Activated naive CD8-positive, alpha-beta T cell treated with anti-CD3 and anti-CD28 coated beads for 36 hours (primary cell): ENCODE measurements at regions not wholly inside any gene's neighbourhood (a gene's known extent, or its start where the extent isn't known, plus 50 kb on each side); places are given as distances from the start of the nearest gene placed in this dataset.
"Not testable (repeated sequence)": the region's sequence is repeated elsewhere in the genome, so short reads cannot be mapped to it uniquely, and the experiment has no call there.

Experiments
- DNase-seq: peaks from one replicate; pipeline ENCODE4 v3.0.0; 2021
- H3K27ac Mint-ChIP-seq: one replicate; pipeline ENCODE4 v1.8.0; 2022; ENCODE audit warnings: mild to moderate bottlenecking, moderate library complexity, mixed read lengths
- H3K27me3 Mint-ChIP-seq: one replicate; pipeline ENCODE4 v1.8.0; 2022; ENCODE audit warnings: mild to moderate bottlenecking, mixed read lengths
- H3K36me3 Mint-ChIP-seq: one replicate; pipeline ENCODE4 v1.8.0; 2021; ENCODE audit warnings: mild to moderate bottlenecking, mixed read lengths
- H3K4me1 Mint-ChIP-seq: one replicate; pipeline ENCODE4 v1.8.0; 2021; ENCODE audit warnings: mixed read lengths
- H3K4me3 Mint-ChIP-seq: one replicate; pipeline ENCODE4 v1.8.0; 2022; ENCODE audit warnings: mild to moderate bottlenecking, moderate library complexity, mixed read lengths
- H3K9me3 Mint-ChIP-seq: one replicate; pipeline ENCODE4 v1.8.0; 2022; ENCODE audit warnings: mixed read lengths

DNA sequence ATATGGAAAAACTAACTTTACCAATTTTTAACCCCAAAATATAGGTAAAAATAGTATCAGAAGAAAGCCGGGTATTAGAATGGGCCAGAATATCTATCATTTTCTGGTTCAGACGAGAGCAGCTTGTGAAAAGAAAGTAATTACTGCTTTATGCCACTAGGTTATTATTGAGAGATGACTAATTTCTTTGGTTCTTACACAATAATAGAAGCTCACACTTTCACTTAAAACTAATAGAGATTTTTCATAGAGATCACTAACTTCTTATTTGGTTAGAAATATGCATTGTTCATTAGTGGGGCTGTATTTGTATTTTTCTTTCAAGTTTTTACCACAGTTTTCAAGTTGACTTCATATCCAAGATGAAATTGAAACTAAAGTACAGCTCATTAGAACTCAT is 1241.2 kb upstream of the FLRT2 start:
- Mint-ChIP-seq H3K9me3 (peaks cover 8% of the 10 kb centered on the region), H3K4me3 (no peak overlapping the region), H3K27me3 (no peaks in the 10 kb centered on the region), H3K27ac (no peak overlapping the region), H3K4me1 (no peaks in the 10 kb centered on the region), H3K36me3 (no peaks in the 10 kb centered on the region)
- DNase-seq = no peak

DNA sequence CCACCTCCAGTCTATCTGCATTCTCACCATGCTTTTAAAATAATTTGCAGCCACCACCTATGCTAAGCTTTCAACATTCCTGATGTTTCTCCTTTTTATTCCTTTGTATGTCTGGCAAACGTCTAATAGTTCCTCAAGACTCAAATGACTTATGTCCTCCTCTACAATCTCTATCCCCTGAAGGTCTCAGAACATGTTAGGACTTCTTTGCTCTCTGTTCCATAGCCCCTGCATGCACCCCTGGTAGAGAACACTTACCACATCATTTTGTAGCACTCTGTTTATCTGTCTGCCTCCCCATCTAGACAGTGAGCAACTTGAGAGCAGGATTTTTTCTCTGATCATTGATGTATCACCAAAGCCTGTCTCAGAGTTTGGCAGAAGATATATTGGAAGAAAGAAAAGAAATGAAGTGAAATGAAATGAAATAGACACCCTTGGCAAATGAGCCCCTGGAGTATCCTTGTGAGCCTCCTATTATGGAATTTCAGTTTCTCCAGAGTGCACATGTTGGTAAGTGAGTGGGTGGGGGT is 1231.2 kb upstream of the FLRT2 start:
- no peak for DNase-seq

DNA sequence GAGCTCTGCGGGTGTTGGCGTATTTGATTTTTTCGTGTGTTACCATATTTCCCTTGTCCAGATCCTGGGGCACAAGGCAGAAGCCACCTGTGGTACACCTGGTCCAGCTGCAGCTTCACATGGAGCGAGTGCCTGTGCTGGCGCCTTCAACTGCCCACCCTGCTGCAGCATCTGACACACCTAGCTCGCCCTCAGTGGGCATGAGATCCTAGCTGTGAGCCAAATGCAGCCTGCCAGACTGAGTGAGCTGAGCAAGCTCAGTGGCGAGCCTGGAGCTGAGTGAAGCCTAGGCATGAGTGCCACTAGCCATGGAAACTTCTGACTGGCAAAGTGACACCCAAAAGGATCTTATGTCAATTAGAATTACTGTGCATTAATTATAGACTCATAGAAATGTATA is 1226.8 kb upstream of the FLRT2 start:
- H3K4me1 Mint-ChIP-seq = no peaks in the 10 kb centered on the region
- H3K27ac Mint-ChIP-seq = no peak overlapping the region
- H3K27me3 Mint-ChIP-seq = no peaks in the 10 kb centered on the region

More for the DNA sequence above, 1231.2 kb upstream of the FLRT2 start:
- no peaks in the 10 kb centered on the region for H3K27me3 Mint-ChIP-seq
- no peak overlapping the region for H3K4me3 Mint-ChIP-seq
- no peaks in the 10 kb centered on the region for H3K9me3 Mint-ChIP-seq
- no peaks in the 10 kb centered on the region for H3K36me3 Mint-ChIP-seq
- no peak overlapping the region for H3K27ac Mint-ChIP-seq
- no peaks in the 10 kb centered on the region for H3K4me1 Mint-ChIP-seq

DNA sequence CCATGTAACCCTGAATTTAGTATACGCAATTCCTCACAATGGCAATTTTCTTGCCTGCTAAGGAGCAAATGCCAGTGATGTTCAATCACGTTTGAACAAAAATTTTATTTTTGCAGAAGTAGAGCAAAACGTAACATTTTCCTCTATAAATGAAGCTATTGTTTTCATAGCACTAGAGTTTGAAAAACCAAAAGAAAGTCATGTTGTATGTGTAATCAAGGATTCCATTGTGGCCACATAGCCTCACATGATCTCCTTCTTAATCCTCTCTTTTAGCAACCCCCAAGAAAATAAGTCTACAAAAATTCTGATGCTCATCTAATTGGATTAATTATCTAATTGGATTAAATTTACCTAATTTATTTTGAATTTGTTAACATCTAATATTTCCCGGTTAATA is 1217.4 kb upstream of the FLRT2 start:
- no peaks in the 10 kb centered on the region for H3K4me1 Mint-ChIP-seq
- H3K27ac Mint-ChIP-seq = no peak overlapping the region
- no peaks in the 10 kb centered on the region for H3K27me3 Mint-ChIP-seq
- no peak overlapping the region for H3K4me3 Mint-ChIP-seq
- DNase-seq = no peak
- peaks cover 8% of the 10 kb centered on the region for H3K9me3 Mint-ChIP-seq
- no peaks in the 10 kb centered on the region for H3K36me3 Mint-ChIP-seq

More for the DNA sequence above, 1226.8 kb upstream of the FLRT2 start:
- Mint-ChIP-seq H3K4me3 (no peak overlapping the region), H3K9me3 (peaks cover 6% of the 10 kb centered on the region), H3K36me3 (no peaks in the 10 kb centered on the region)
- DNase-seq = no peak

DNA sequence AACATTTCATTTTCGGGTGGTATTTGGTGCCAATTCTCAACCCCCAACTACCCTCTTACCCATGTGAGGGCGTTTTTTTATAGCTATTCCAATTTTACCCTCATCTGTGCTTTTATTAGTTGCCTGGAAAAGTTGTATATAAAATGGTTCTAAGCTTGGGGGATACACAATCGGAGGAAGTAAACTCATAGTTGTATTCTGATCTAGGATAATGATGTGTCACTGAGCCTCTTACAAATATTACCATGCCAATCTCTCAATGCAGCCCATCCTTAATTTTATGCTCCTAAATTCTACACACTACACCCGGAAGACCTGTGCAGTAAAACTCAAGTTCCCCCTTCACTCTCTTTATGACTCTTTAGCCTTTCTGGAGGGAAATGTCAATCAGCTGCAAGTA is 1206.5 kb upstream of the FLRT2 start:
- H3K4me1 Mint-ChIP-seq = no peaks in the 10 kb centered on the region
- H3K27me3 Mint-ChIP-seq = no peaks in the 10 kb centered on the region
- H3K36me3 Mint-ChIP-seq = no peaks in the 10 kb centered on the region
- no peak for DNase-seq
- H3K27ac Mint-ChIP-seq = no peak overlapping the region
- H3K9me3 Mint-ChIP-seq = peaks cover 12% of the 10 kb centered on the region
- H3K4me3 Mint-ChIP-seq = no peak overlapping the region

DNA sequence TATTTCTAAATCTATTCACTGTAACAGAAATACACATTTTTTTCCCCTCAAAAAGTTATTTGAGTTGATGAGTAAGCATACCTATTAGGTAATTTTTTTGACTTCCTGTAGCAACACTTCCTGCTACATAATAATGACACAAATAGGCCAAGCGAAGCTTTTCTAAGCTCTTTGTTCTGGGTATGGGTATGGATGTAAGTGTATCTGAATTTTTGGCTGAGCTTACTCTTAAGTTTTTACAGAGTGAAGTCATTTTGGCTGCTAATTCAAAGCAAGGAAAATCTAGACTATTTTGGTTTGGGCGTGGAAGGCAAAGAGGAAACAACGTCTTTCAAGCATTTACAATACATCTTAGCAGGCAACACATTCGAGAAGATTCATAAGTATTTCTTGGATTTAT is 1206.0 kb upstream of the FLRT2 start:
- no peaks in the 10 kb centered on the region for H3K27me3 Mint-ChIP-seq
- DNase-seq = no peak
- H3K36me3 Mint-ChIP-seq = no peaks in the 10 kb centered on the region
- H3K4me3 Mint-ChIP-seq = no peak overlapping the region
- peaks cover 13% of the 10 kb centered on the region for H3K9me3 Mint-ChIP-seq
- no peaks in the 10 kb centered on the region for H3K4me1 Mint-ChIP-seq
- H3K27ac Mint-ChIP-seq = no peak overlapping the region

DNA sequence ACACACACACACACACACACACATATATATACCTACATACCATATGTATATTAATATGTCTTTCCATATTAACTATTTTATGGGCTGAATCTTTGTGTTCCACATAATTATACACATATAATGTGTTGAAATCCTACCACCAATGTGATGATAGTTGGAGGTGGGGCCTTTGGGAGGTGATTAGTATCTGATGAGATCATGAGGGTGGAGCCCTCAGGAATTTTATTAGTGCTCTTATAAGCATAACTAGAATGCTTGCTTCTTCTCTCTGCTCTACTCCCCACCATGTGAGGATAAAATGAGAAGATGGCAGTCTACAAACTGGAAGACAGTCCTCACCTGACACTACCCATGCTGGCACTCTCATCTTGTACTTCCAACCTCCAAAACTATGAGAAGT is 1193.5 kb upstream of the FLRT2 start:
- no peak overlapping the region for H3K4me3 Mint-ChIP-seq
- H3K36me3 Mint-ChIP-seq = no peaks in the 10 kb centered on the region
- no peak for DNase-seq
- no peak overlapping the region for H3K27ac Mint-ChIP-seq
- no peaks in the 10 kb centered on the region for H3K27me3 Mint-ChIP-seq
- peaks cover 3% of the 10 kb centered on the region for H3K9me3 Mint-ChIP-seq
- no peaks in the 10 kb centered on the region for H3K4me1 Mint-ChIP-seq

DNA sequence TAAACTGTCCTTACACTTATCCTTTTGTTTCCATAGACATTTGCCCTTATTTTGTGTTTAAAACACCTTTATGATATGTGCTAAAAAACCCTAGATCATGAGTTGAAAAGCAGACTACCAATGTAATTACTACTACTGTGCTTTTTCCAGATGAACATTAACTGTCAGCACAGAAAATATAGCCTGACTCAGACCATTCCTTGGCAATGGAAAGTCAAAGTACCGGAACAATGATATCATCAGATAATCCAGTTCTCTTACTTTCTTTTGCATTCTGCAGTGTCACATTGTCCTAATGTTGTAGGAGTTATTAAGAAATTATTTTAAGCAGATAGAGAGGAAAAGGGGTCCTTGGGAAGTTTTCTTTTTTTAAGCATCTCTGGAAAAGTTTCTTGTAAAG is 1189.0 kb upstream of the FLRT2 start:
- Mint-ChIP-seq H3K9me3 (peaks cover 8% of the 10 kb centered on the region), H3K27me3 (no peaks in the 10 kb centered on the region), H3K36me3 (no peaks in the 10 kb centered on the region), H3K4me3 (no peak overlapping the region), H3K27ac (no peak overlapping the region), H3K4me1 (no peaks in the 10 kb centered on the region)
- DNase-seq = no peak

DNA sequence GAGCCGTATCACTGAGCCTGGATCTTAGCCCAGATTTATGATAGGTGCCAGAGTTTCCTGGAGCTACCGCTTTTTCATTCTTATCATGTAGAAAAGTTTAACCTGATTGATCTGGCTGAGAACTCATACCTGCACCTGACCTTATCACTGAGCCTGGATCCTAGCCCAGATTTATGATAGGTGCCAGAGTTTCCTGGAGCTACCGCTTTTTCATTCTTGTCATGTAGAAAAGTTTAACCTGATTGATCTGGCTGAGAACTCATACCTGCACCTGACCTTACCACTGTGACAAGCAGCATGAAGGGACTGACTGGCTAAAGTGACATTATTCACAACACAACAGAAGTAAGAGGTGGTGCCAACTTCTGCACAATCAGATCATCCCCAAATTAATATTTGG is 1188.1 kb upstream of the FLRT2 start:
- not testable (repeated sequence) for H3K4me3 Mint-ChIP-seq

DNA sequence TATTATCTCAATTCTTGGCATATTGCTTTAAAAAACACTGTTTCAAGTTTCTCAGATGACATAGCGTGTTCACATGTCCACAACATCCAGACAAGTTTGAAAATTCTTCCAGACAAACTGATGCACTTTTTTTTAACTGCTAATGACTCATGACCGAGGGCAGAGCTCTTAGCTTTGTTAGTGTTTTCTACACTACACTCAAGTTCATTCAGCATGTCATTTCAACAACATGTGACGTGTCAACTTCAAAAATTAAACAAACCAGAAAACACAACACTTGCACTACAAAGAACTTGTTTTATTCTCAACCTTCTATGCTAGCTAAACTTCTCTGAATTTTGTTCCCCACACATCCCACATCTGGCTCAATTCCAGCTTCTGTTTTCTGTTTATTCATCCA is 1186.3 kb upstream of the FLRT2 start:
- Mint-ChIP-seq H3K4me1 (no peaks in the 10 kb centered on the region), H3K9me3 (peaks cover 6% of the 10 kb centered on the region), H3K36me3 (no peaks in the 10 kb centered on the region), H3K27me3 (no peaks in the 10 kb centered on the region), H3K27ac (no peak overlapping the region), H3K4me3 (no peak overlapping the region)
- no peak for DNase-seq

More for the DNA sequence above, 1188.1 kb upstream of the FLRT2 start:
- DNase-seq, H3K4me1 Mint-ChIP-seq, H3K36me3 Mint-ChIP-seq, H3K9me3 Mint-ChIP-seq, H3K27ac Mint-ChIP-seq, H3K27me3 Mint-ChIP-seq: not testable (repeated sequence)

DNA sequence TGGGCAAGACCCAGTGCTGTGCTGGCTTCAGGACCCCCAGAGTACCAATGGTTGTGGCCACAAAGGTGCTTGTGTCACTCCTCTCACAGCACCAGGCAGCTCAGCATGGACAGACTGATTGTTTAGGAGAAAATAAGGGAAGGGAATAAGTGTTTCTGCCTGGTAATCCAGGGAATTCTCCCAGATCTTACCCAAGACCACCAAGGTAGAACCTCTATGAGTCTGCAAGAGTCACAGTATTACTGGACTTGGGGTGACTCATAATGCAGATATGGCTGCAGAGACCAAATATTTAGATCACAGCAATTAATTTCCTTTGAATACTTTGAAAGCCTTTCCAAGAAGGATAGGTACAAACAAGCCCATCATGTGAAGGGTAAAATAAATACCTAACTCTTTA is 1178.3 kb upstream of the FLRT2 start:
- Mint-ChIP-seq H3K9me3 (peaks cover 15% of the 10 kb centered on the region), H3K4me1 (no peaks in the 10 kb centered on the region), H3K27me3 (no peaks in the 10 kb centered on the region), H3K4me3 (no peak overlapping the region), H3K27ac (no peak overlapping the region), H3K36me3 (no peaks in the 10 kb centered on the region)
- DNase-seq = no peak

DNA sequence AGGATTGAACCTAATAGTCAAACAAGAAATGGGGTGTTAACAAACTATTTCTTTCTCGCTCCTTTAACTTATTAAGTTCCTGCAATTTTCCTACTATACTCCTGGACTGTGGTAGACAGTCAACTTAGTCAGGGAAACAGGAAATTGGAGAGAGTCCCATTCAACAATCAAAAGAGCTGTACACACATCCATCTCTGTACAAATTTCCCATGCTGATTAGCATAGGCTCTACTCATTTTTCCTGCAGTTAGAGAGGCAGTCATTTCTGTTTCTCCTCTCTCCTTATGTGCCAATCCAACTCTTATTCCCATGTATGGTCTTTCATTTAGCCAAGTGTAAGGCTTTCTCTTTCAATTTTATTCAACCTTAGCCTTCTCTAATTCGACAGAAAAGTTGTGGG is 1168.5 kb upstream of the FLRT2 start:
- H3K9me3 Mint-ChIP-seq = peaks cover 9% of the 10 kb centered on the region
- no peaks in the 10 kb centered on the region for H3K36me3 Mint-ChIP-seq
- H3K4me3 Mint-ChIP-seq = no peak overlapping the region
- H3K27ac Mint-ChIP-seq = no peak overlapping the region
- H3K4me1 Mint-ChIP-seq = no peaks in the 10 kb centered on the region
- H3K27me3 Mint-ChIP-seq = no peaks in the 10 kb centered on the region
- DNase-seq = no peak

DNA sequence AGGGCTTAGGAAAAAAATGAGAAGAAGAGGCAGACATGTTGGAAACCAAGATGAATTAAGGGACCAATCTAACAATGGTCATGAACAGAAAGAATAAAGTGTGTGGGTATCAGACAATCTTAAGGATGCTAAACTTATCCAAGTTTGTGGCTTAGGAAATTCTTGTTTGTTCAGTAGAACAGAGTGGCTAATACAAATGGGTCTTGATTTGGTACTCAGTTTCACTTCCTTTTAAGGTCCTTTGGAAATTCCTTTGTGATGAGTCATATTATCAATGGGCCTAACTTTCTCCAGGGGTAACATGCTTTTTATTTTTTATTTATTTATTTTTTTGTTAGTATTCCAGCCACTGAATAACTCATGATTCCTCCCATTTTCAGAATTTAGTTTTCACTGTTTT is 1154.7 kb upstream of the FLRT2 start:
- Mint-ChIP-seq H3K9me3 (peaks cover 11% of the 10 kb centered on the region), H3K27me3 (no peaks in the 10 kb centered on the region), H3K4me1 (no peaks in the 10 kb centered on the region), H3K27ac (no peak overlapping the region), H3K4me3 (no peak overlapping the region), H3K36me3 (no peaks in the 10 kb centered on the region)
- no peak for DNase-seq

DNA sequence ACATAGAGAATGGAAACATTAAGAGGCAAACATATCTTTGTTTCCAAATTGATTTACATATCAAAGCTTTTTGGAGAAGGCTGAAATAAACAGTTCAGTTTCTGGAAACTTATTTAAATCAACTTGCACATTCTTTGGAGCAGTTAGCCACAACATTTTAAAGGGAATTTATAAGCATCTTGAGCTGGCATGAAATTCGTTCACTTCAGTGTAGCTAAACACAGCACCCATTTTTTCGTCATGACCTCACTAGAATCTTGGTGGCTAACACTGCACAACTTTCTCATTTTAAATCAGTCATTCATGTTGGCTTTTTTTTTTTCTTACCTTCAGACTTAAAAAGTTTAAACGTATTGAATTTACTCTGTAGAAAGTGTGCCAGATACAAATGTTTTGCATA is 1139.9 kb upstream of the FLRT2 start:
- H3K27ac Mint-ChIP-seq = no peak overlapping the region
- no peaks in the 10 kb centered on the region for H3K27me3 Mint-ChIP-seq
- peaks cover 11% of the 10 kb centered on the region for H3K9me3 Mint-ChIP-seq
- no peaks in the 10 kb centered on the region for H3K36me3 Mint-ChIP-seq
- no peak for DNase-seq
- no peak overlapping the region for H3K4me3 Mint-ChIP-seq
- no peaks in the 10 kb centered on the region for H3K4me1 Mint-ChIP-seq

DNA sequence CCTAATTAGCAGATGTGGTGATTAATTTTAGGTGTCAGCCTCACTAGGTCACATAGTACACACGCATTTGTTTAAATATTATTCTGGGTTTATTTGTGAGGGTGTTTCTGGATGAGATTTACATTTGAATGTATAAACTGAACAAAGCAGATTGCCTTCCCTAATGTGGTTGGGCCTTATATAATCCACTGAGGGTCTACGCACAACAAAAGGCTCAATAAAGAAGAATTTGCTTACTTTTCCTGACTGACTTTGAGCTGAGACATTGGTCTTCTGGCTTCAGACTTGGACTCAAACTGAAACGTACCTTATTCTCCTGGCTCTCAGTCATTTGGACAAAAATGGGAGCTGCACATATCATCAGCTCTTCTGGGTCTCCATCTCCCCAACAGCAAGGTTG is 1132.3 kb upstream of the FLRT2 start:
- H3K4me1 Mint-ChIP-seq = no peaks in the 10 kb centered on the region
- H3K36me3 Mint-ChIP-seq = no peaks in the 10 kb centered on the region
- no peak overlapping the region for H3K4me3 Mint-ChIP-seq
- no peaks in the 10 kb centered on the region for H3K27me3 Mint-ChIP-seq
- no peak overlapping the region for H3K27ac Mint-ChIP-seq
- H3K9me3 Mint-ChIP-seq = peaks cover 14% of the 10 kb centered on the region
- DNase-seq = no peak

DNA sequence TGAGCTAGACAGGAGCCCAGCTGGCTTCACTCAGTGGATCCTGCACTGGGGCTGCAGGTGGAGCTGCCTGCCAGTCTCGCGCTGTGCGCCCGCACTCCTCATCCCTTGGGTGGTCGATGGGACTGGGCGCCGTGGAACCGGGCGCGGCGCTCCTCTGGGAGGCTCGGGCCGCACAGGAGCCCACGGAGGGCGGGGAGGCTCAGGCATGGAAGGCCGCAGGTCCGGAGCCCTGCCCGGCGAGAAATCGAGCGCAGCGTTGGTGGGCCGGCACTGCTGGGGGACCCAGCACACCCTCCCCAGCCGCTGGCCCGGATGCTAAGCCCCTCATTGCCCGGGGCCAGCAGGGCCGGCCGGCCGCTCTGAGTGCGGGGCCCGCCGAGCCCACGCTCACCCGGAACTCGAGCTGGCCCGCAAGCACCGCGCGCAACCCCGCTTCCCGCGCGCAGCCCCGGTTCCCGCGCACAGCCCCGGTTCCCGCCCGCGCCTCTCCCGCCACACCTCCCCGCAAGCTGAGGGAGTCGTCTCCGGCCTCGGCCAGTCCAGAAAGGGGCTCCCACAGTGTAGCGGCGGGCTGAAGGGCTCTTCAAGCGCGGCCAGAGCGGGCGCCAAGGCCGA is 1130.5 kb upstream of the FLRT2 start:
- H3K36me3 Mint-ChIP-seq = no peaks in the 10 kb centered on the region
- H3K9me3 Mint-ChIP-seq = peaks cover 14% of the 10 kb centered on the region
- no peak overlapping the region for H3K27ac Mint-ChIP-seq
- H3K4me1 Mint-ChIP-seq = no peaks in the 10 kb centered on the region
- no peak overlapping the region for H3K4me3 Mint-ChIP-seq
- no peaks in the 10 kb centered on the region for H3K27me3 Mint-ChIP-seq
- no peak for DNase-seq
